BLaER1 treated with 17β-estradiol and CSF1 and Interleukin-3, amounts not matched to agents 10 nM and 100 nM (cell line): ENCODE measurements at regions not wholly inside any gene's neighbourhood (a gene's known extent, or its start where the extent isn't known, plus 50 kb on each side); places are given as distances from the start of the nearest gene placed in this dataset.

Source experiments
- H3K27ac ChIP-seq, 11 experiments: shearing (Covaris generic); formaldehyde crosslinking; 2 replicates each; pipeline ENCODE4 v1.8.1; 2022
- H3K27me3 ChIP-seq, 11 experiments: shearing (Covaris generic); formaldehyde crosslinking; 2 replicates each; pipeline ENCODE4 v1.8.1; 2022
- H3K36me3 ChIP-seq, 11 experiments: shearing (Covaris generic); formaldehyde crosslinking; 2 replicates each; pipeline ENCODE4 v1.8.1; 2022
- H3K4me1 ChIP-seq, 10 experiments: shearing (Covaris generic); formaldehyde crosslinking; 2 replicates each; pipeline ENCODE4 v1.8.1; 2022
- H3K4me2 ChIP-seq, 11 experiments: shearing (Covaris generic); formaldehyde crosslinking; 2 replicates each; pipeline ENCODE4 v1.8.1; 2022
- H3K4me3 ChIP-seq, 10 experiments: shearing (Covaris generic); formaldehyde crosslinking; 2 replicates each; pipeline ENCODE4 v1.8.1; 2022
- H3K9ac ChIP-seq, 11 experiments: shearing (Covaris generic); formaldehyde crosslinking; 2 replicates each; pipeline ENCODE4 v1.8.1; 2022
- H3K9me3 ChIP-seq, 11 experiments: shearing (Covaris generic); formaldehyde crosslinking; replicated peaks in 1 of 11; 2 replicates each; pipeline ENCODE4 v1.8.1; 2022
- H4K20me1 ChIP-seq, 11 experiments: shearing (Covaris generic); formaldehyde crosslinking; 2 replicates each; pipeline ENCODE4 v1.8.1; 2022
- Cebpa-rat ChIP-seq, 11 experiments: shearing (Covaris generic); IDR thresholded peaks; 2 replicates each; pipeline ENCODE4 v1.8.1; 2022

GRCh38 chr9:89891591-89892304 lies 286.9 kb downstream of the GADD45G start:
- no peaks in the 10 kb centered on the region for H3K36me3 ChIP-seq
- no peak for TF ChIP-seq Cebpa-rat (IDR thresholded peaks at IDR 0.05)

DNA sequence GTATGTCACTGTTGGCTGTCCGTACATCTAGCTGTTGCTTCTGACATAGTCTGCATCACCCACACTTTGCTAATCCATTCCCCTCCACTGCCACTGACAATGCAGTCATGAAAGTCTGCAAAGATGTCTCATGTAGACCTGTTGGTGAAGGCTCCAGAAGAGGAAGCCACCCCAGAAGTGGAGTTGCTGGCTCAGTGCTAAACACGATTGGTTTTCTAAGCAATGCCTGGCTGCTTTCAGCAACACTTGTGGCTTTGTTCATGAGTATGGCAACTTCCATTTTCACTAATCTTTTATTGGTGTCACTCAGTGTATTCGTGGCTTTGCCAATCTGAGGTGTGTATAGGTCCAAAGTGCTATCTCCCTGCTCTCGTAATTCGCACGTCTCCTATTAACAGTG lies 288.1 kb downstream of the GADD45G start:
- no peaks in the 10 kb centered on the region for H3K36me3 ChIP-seq
- H3K27me3 ChIP-seq, result no peaks in the 10 kb centered on the region; a peak in 1 of 22 replicates
- H3K4me1 ChIP-seq, result no peaks in the 10 kb centered on the region
- no peak for TF ChIP-seq Cebpa-rat (IDR thresholded peaks at IDR 0.05)
- no peak overlapping the region for H3K4me2 ChIP-seq
- H3K27ac ChIP-seq, result no peak overlapping the region
- no peaks in the 10 kb centered on the region for H4K20me1 ChIP-seq
- H3K9me3 ChIP-seq, result no peaks in the 10 kb centered on the region
- H3K4me3 ChIP-seq, result no peak overlapping the region
- H3K9ac ChIP-seq, result no peak overlapping the region

More at GRCh38 chr9:89891591-89892304, 286.9 kb downstream of the GADD45G start:
- Histone ChIP-seq H3K9ac (no peak overlapping the region), H3K4me3 (no peak overlapping the region), H3K9me3 (no peaks in the 10 kb centered on the region), H4K20me1 (no peaks in the 10 kb centered on the region), H3K27me3 (no peaks in the 10 kb centered on the region; a peak in 1 of 22 replicates), H3K4me1 (peaks cover 0 to 10% (median 1%) of the 10 kb centered on the region in 10 experiments; a peak in 5 of 20 replicates), H3K27ac (no peak overlapping the region), H3K4me2 (no peak overlapping the region)

- H3K4me2 ChIP-seq, result no peak overlapping the region
- H3K27ac ChIP-seq, result no peak overlapping the region
- no peaks in the 10 kb centered on the region for H3K4me1 ChIP-seq
- no peak overlapping the region for H3K4me3 ChIP-seq
- no peak overlapping the region for H3K9ac ChIP-seq
- TF ChIP-seq Cebpa-rat (IDR thresholded peaks at IDR 0.05), result no peak
- peaks cover 0 to 2% (median 0%) of the 10 kb centered on the region in 11 experiments; a peak in 4 of 22 replicates for H3K9me3 ChIP-seq
- H4K20me1 ChIP-seq, result no peaks in the 10 kb centered on the region
- H3K27me3 ChIP-seq, result no peaks in the 10 kb centered on the region; a peak in 1 of 22 replicates
- H3K36me3 ChIP-seq, result no peaks in the 10 kb centered on the region
These were observed 289.1 kb downstream of the GADD45G start for GRCh38 chr9:89893886-89894285.

- H3K27ac ChIP-seq, result no peak overlapping the region
- H3K4me3 ChIP-seq, result no peak overlapping the region
- no peak overlapping the region for H3K9ac ChIP-seq
- H3K4me2 ChIP-seq, result no peak overlapping the region
- no peaks in the 10 kb centered on the region for H3K36me3 ChIP-seq
- H3K9me3 ChIP-seq, result peaks cover 0 to 16% (median 9%) of the 10 kb centered on the region in 11 experiments; a peak in 8 of 22 replicates
- peaks cover 8 to 18% (median 12%) of the 10 kb centered on the region in 10 experiments; a peak in 17 of 20 replicates for H3K4me1 ChIP-seq
- no peak for TF ChIP-seq Cebpa-rat (IDR thresholded peaks at IDR 0.05)
- no peaks in the 10 kb centered on the region for H3K27me3 ChIP-seq
- no peaks in the 10 kb centered on the region for H4K20me1 ChIP-seq
These were observed 292.1 kb downstream of the GADD45G start for GRCh38 chr9:89896806-89897340.

DNA sequence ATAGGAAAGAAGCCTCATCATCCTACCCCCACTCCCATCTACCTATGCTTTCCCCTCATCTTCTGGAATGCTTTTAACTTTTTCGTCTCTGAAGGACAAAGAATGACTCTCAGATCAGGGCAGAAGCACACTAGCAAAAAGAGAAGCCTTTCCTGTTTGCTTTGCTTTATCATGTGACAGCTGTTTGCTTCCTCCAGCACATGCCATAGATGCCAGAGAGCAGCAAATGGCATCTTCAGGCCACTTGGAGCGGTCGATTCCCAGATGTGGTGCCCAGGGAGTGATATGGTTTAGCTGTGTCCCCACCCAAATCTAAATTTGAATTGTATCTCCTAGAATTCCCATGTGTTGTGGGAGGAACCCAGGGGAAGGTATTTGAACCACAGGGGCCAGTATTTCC lies 294.8 kb downstream of the GADD45G start:
- no peaks in the 10 kb centered on the region for H4K20me1 ChIP-seq
- H3K36me3 ChIP-seq, result no peaks in the 10 kb centered on the region
- H3K9ac ChIP-seq, result no peak overlapping the region
- H3K4me3 ChIP-seq, result no peak overlapping the region
- no peak for TF ChIP-seq Cebpa-rat (IDR thresholded peaks at IDR 0.05)
- H3K4me2 ChIP-seq, result peak overlapping the region; percentile 11 to 55 (median 25); a peak in 17 of 22 replicates
- peaks cover 8 to 18% (median 12%) of the 10 kb centered on the region in 10 experiments; a peak in 17 of 20 replicates for H3K4me1 ChIP-seq
- H3K9me3 ChIP-seq, result peaks cover 0 to 16% (median 9%) of the 10 kb centered on the region in 11 experiments; a peak in 8 of 22 replicates
- H3K27me3 ChIP-seq, result no peaks in the 10 kb centered on the region; a peak in 1 of 22 replicates
- no peak overlapping the region for H3K27ac ChIP-seq

GRCh38 chr9:89901920-89902319 lies 297.1 kb downstream of the GADD45G start:
- no peak for TF ChIP-seq Cebpa-rat (IDR thresholded peaks at IDR 0.05)
- Histone ChIP-seq H4K20me1 (no peaks in the 10 kb centered on the region), H3K9me3 (peaks cover 0 to 16% (median 9%) of the 10 kb centered on the region in 11 experiments; a peak in 8 of 22 replicates), H3K27me3 (no peaks in the 10 kb centered on the region; a peak in 1 of 22 replicates), H3K9ac (no peak overlapping the region), H3K4me3 (no peak overlapping the region), H3K4me2 (no peak overlapping the region), H3K4me1 (peaks cover 8 to 18% (median 12%) of the 10 kb centered on the region in 10 experiments; a peak in 17 of 20 replicates), H3K27ac (no peak overlapping the region), H3K36me3 (no peaks in the 10 kb centered on the region)

DNA sequence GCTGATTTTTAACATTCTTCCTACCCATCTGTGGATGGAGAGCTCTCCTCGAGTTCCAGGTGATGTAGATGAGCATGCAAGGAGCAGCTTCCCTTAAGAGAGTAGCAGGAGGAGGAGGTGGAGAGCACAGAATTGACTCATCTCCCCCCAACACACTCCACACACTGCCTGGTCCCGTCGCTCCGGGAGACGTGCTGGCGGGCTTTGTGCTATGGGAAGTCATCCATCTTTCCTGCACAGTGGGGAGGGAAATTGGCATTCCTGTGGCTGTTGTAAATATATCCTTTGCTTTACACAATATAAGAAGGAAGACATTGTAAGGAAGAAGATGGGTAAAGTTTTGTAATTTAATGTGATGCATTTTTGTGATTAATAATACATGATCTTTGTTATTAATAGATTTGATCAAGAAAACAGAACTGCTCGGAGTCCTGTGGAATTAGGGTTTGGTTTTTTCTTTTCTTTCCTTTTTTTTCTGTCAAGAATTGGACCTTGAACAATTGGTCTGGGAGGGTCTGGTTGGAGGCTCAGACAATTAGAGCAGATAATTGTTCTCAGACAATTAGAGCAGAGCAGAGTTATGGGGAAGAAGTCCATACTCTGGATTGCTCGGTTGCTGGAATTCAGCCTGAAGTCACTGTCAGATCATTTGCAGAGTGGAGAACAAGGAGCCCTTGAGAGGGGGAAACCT lies 297.8 kb downstream of the GADD45G start:
- no peak overlapping the region for H3K4me3 ChIP-seq
- no peak overlapping the region for H3K27ac ChIP-seq
- TF ChIP-seq Cebpa-rat (IDR thresholded peaks at IDR 0.05), result no peak
- H3K9me3 ChIP-seq, result peaks cover 0 to 16% (median 9%) of the 10 kb centered on the region in 11 experiments; a peak in 9 of 22 replicates
- H3K9ac ChIP-seq, result no peak overlapping the region
- no peak overlapping the region for H3K4me2 ChIP-seq
- no peaks in the 10 kb centered on the region; a peak in 1 of 22 replicates for H3K27me3 ChIP-seq
- peaks cover 8 to 18% (median 12%) of the 10 kb centered on the region in 10 experiments; a peak in 17 of 20 replicates for H3K4me1 ChIP-seq
- no peaks in the 10 kb centered on the region for H3K36me3 ChIP-seq
- no peaks in the 10 kb centered on the region for H4K20me1 ChIP-seq

- no peak for TF ChIP-seq Cebpa-rat (IDR thresholded peaks at IDR 0.05)
These were observed 298.3 kb downstream of the GADD45G start for GRCh38 chr9:89903141-89903475.

More at GRCh38 chr9:89903141-89903475, 298.3 kb downstream of the GADD45G start:
- Histone ChIP-seq H3K27ac (no peak overlapping the region), H3K27me3 (no peaks in the 10 kb centered on the region; a peak in 1 of 22 replicates), H3K9me3 (peaks cover 0 to 16% (median 9%) of the 10 kb centered on the region in 11 experiments; a peak in 9 of 22 replicates), H3K9ac (no peak overlapping the region), H4K20me1 (no peaks in the 10 kb centered on the region), H3K36me3 (no peaks in the 10 kb centered on the region), H3K4me3 (no peak overlapping the region), H3K4me1 (peaks cover 8 to 18% (median 12%) of the 10 kb centered on the region in 10 experiments; a peak in 17 of 20 replicates), H3K4me2 (no peak overlapping the region)
